Breast epithelium (tissue), 4 donors: ENCODE measurements at regions not wholly inside any gene's neighbourhood (a gene's known extent, or its start where the extent isn't known, plus 50 kb on each side); places are given as distances from the start of the nearest gene placed in this dataset.

ENCODE experiments used
- DNase-seq, 2 donors: peaks; one replicate each; pipeline ENCODE4 v3.0.0-alpha.2; 2019; ENCODE audit warnings: low spot score in 2 of 2
- H3K27ac ChIP-seq, 2 donors: fragments of 200-600 bp; sonication (generic) in 1 of 2; one replicate each; pipeline ENCODE4 v1.5.1; 2016 to 2019; ENCODE audit warnings: mild to moderate bottlenecking in 1 of 2
- H3K27me3 ChIP-seq, 2 donors: fragments of 200-600 bp; sonication (generic) in 1 of 2; one replicate each; pipeline versions ENCODE4 v1.5.1 to v1.6.0; 2017 to 2019; ENCODE audit warnings: control low read depth in 1 of 2, mild to moderate bottlenecking in 1 of 2
- H3K36me3 ChIP-seq: fragments of 200-600 bp; one replicate; pipeline ENCODE4 v1.5.1; 2019
- H3K4me1 ChIP-seq, 2 donors: fragments of 200-600 bp; sonication (generic); one replicate each; pipeline ENCODE4 v1.5.1; 2016 to 2019; ENCODE audit warnings: control low read depth in 1 of 2
- H3K4me3 ChIP-seq, 3 donors: fragments of 200-600 bp; sonication (generic); 1 replicate in 2 of 3; 2 replicates in 1 of 3; pipeline ENCODE4 v1.5.1; 2016 to 2019; ENCODE audit warnings: mild to moderate bottlenecking in 3 of 3, moderate library complexity in 2 of 3
- H3K9me3 ChIP-seq, 2 donors: fragments of 200-600 bp; sonication (generic) in 1 of 2; one replicate each; pipeline ENCODE4 v1.5.1; 2016 to 2019; ENCODE audit warnings: control low read depth in 1 of 2
- POLR2A ChIP-seq: fragments of 450-650 bp; IDR thresholded peaks from one replicate; pipeline ENCODE4 v1.6.1; 2016; ENCODE audit warnings: antibody characterized with exemption, mild to moderate bottlenecking, moderate library complexity
- POLR2AphosphoS5 ChIP-seq, 3 donors: sonication (generic); formaldehyde crosslinking; IDR thresholded peaks; one replicate each; pipeline ENCODE4 v1.6.1; 2017; ENCODE audit warnings: antibody characterized with exemption in 3 of 3
- intact Hi-C: fragments of 100-400 bp; cut with DNase I; formaldehyde crosslinking; loops from one replicate; pipeline ENCODE4 v1.15.1; 2023; ENCODE audit warnings: low total_unique reads
- TF ChIP-seq, protein P1 (sequence below), 3 donors: fragments of 450-650 bp; IDR thresholded peaks; one replicate each; pipeline ENCODE4 v1.5.1; 2016 to 2017; ENCODE audit warnings: antibody characterized with exemption in 3 of 3, mild to moderate bottlenecking in 3 of 3, moderate library complexity in 3 of 3

DNA sequence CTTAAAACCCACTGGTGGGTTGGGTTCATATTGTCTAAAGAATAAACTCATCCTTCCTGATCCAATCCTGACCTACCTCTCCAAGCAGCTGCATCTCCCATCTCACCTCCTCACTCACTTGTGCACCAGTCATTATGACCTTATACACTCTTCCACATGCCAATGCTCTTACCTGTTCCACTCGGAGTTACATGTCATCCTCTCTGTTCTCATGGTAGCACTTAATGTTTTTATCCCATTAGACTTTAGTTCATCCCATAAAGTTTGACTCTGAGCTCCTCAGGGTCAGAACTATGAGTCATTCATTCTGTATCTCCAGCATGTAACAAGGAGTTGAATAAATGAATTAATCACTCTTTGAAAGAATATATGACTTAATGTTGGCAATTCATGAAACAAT lies 330.2 kb downstream of the KLF12 start:
- Histone ChIP-seq H3K36me3 (no peaks in the 10 kb centered on the region), H3K27me3 (no peaks in the 10 kb centered on the region), H3K4me1 (no peaks in the 10 kb centered on the region), H3K9me3 (no peaks in the 10 kb centered on the region), H3K27ac (no peak overlapping the region), H3K4me3 (no peak overlapping the region)
- intact Hi-C loops = no loop called here
- no peak for DNase-seq
- TF ChIP-seq POLR2AphosphoS5 (IDR thresholded peaks at IDR 0.05) (no peak), POLR2A (no peak)
- TF ChIP-seq, protein P1, sequence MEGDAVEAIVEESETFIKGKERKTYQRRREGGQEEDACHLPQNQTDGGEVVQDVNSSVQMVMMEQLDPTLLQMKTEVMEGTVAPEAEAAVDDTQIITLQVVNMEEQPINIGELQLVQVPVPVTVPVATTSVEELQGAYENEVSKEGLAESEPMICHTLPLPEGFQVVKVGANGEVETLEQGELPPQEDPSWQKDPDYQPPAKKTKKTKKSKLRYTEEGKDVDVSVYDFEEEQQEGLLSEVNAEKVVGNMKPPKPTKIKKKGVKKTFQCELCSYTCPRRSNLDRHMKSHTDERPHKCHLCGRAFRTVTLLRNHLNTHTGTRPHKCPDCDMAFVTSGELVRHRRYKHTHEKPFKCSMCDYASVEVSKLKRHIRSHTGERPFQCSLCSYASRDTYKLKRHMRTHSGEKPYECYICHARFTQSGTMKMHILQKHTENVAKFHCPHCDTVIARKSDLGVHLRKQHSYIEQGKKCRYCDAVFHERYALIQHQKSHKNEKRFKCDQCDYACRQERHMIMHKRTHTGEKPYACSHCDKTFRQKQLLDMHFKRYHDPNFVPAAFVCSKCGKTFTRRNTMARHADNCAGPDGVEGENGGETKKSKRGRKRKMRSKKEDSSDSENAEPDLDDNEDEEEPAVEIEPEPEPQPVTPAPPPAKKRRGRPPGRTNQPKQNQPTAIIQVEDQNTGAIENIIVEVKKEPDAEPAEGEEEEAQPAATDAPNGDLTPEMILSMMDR (IDR thresholded peaks at IDR 0.05) = no peak

DNA sequence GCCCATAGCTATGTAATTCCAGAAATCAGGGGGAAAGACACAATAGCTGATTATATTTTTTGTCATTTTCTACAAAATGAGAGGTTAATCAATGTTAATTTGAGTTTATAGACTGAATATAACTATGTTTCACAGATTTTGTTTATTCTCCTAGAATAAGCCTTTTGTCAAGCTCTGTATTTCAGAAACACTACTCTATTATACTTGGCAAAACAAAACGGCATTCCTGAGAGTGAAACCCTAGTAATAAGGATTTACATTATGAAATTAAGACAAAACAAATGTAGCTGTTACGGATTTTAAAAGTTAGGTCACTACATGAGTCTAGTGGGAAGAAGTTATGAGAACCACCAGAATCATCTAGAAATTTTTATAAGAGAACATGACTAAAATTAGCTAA lies 334.2 kb downstream of the KLF12 start:
- Histone ChIP-seq H3K27ac (no peak overlapping the region), H3K27me3 (no peaks in the 10 kb centered on the region), H3K4me3 (no peak overlapping the region), H3K4me1 (no peaks in the 10 kb centered on the region), H3K9me3 (no peaks in the 10 kb centered on the region), H3K36me3 (no peaks in the 10 kb centered on the region)
- no peak for DNase-seq
- intact Hi-C loops = no loop called here
- no peak for TF ChIP-seq POLR2AphosphoS5 (IDR thresholded peaks at IDR 0.05)
- TF ChIP-seq POLR2A = no peak
- TF ChIP-seq, protein P1 (IDR thresholded peaks at IDR 0.05) = no peak

DNA sequence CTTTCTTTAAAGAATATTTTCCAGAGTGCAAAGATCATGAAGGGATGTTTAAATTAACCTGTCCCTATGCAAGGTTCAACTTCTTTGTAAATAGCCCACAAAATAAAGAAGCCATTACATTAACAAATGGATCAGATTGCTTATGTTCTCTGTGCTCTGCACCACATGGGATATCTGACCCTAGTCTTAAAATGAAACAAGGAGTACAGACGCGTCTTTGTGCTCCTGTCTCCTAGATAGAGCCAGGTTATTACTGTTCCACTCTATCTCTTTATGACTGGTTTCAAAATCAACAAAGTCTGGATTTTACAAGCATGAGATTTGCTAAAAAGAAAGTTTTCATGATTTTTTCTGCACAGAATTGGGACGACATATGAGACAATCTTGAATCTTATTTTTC lies 339.4 kb downstream of the KLF12 start:
- H3K36me3 ChIP-seq = no peaks in the 10 kb centered on the region
- H3K9me3 ChIP-seq = no peaks in the 10 kb centered on the region
- H3K27ac ChIP-seq = no peak overlapping the region
- intact Hi-C loops = no loop called here
- H3K4me3 ChIP-seq = no peak overlapping the region
- H3K27me3 ChIP-seq = no peaks in the 10 kb centered on the region
- TF ChIP-seq POLR2A = no peak
- DNase-seq = no peak
- H3K4me1 ChIP-seq = no peaks in the 10 kb centered on the region

DNA sequence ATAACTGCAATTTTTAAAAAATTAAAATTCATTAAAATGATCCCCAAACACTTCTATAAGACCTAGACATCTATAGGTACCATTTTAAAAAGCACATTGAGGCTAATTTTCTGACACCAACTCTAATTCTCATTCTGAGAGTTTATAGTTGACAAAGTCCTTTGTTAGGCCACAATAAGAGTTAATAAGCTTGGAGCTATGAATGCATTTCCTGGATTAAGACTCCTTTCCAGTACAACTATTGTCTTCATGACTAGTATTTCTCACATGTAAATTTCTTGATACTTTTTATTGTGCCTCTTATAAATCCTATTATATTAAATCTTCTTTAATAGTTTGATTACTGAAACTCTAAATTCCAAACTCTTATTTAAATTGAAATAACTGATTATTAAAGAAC lies 340.8 kb downstream of the KLF12 start:
- TF ChIP-seq POLR2AphosphoS5 (IDR thresholded peaks at IDR 0.05) (no peak), POLR2A (no peak)
- TF ChIP-seq, protein P1 (IDR thresholded peaks at IDR 0.05) = no peak
- no peaks in the 10 kb centered on the region for H3K36me3 ChIP-seq
- no peaks in the 10 kb centered on the region for H3K9me3 ChIP-seq
- no peaks in the 10 kb centered on the region for H3K27me3 ChIP-seq
- DNase-seq = no peak
- intact Hi-C loops = no loop called here
- H3K4me1 ChIP-seq = no peaks in the 10 kb centered on the region
- H3K4me3 ChIP-seq = no peak overlapping the region
- no peak overlapping the region for H3K27ac ChIP-seq

DNA sequence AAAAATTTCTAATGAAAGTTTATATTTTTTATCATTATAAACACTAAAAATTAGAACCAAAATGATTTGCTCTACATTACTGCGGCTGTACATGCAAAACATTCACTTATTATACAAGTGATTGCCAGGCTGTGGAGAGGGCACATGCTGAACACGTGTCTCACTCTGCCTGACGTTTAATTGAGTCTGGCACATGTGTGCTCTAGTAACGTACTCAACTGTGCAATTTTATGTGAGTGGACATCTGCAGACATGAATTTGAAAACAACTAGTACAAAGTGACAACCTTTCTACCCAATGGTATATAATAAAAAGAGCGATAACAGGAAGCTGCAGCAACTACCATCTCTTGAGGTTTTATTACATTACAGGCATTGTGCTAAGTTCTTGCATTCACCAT lies 341.4 kb downstream of the KLF12 start:
- H3K36me3 ChIP-seq = no peaks in the 10 kb centered on the region
- no peaks in the 10 kb centered on the region for H3K9me3 ChIP-seq
- H3K4me3 ChIP-seq = no peak overlapping the region
- intact Hi-C loops = no loop called here
- H3K4me1 ChIP-seq = no peaks in the 10 kb centered on the region
- no peak for TF ChIP-seq POLR2A
- no peak for TF ChIP-seq POLR2AphosphoS5 (IDR thresholded peaks at IDR 0.05)
- TF ChIP-seq, protein P1 (IDR thresholded peaks at IDR 0.05) = no peak
- no peak overlapping the region for H3K27ac ChIP-seq
- H3K27me3 ChIP-seq = no peaks in the 10 kb centered on the region
- DNase-seq = no peak
